ENCODE measurements at regions not wholly inside any gene's neighbourhood (a gene's known extent, or its start where the extent isn't known, plus 50 kb on each side); places are given as distances from the start of the nearest gene placed in this dataset.

DNA sequence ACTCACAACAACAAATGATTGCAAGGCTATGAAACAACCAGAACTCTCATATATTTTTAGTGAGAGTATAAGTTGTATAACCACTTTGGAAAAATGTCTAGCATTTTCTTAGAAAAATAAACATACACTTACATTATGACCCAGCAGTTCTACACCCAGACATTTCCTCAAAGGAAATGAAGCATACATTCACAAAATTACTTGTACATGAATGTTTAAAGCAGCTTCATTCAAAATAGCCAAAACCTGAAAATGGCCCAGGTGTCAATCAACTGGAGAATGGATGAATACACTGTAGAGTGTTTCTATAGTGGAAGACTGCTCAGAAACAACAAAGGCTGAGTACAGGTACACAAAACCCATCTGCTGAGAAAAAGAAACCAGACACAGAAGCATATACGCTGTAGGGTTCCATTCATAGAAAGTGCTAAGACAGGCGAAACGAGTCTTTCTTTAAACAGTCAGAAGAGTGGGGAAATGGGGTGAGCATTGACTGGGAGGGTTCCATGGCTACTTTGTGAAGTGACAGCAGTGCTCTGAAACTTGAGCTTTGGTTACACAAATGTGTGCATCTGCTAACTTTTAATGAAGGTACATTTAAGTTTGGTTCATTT is 799.0 kb downstream of the DCDC2C start:
- H3K27ac Mint-ChIP-seq: no peak overlapping the region
- DNase-seq: no peak
- TF ChIP-seq, protein P1, sequence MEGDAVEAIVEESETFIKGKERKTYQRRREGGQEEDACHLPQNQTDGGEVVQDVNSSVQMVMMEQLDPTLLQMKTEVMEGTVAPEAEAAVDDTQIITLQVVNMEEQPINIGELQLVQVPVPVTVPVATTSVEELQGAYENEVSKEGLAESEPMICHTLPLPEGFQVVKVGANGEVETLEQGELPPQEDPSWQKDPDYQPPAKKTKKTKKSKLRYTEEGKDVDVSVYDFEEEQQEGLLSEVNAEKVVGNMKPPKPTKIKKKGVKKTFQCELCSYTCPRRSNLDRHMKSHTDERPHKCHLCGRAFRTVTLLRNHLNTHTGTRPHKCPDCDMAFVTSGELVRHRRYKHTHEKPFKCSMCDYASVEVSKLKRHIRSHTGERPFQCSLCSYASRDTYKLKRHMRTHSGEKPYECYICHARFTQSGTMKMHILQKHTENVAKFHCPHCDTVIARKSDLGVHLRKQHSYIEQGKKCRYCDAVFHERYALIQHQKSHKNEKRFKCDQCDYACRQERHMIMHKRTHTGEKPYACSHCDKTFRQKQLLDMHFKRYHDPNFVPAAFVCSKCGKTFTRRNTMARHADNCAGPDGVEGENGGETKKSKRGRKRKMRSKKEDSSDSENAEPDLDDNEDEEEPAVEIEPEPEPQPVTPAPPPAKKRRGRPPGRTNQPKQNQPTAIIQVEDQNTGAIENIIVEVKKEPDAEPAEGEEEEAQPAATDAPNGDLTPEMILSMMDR (IDR thresholded peaks at IDR 0.05): no peak
- intact Hi-C loops (cut with micrococcal nuclease): no loop called here
- ChIA-PET CTCF (no interaction called here), POLR2A (no interaction called here)
- no peaks in the 10 kb centered on the region for H3K36me3 Mint-ChIP-seq (ENCODE audit: low read depth)
- no peak for ATAC-seq (ENCODE audit: low read depth)
- no peak overlapping the region for H3K4me3 Mint-ChIP-seq
- no peaks in the 10 kb centered on the region for H3K27me3 Mint-ChIP-seq
- peaks cover 3% of the 10 kb centered on the region for H3K9me3 Mint-ChIP-seq
- no peaks in the 10 kb centered on the region for H3K4me1 Mint-ChIP-seq

DNA sequence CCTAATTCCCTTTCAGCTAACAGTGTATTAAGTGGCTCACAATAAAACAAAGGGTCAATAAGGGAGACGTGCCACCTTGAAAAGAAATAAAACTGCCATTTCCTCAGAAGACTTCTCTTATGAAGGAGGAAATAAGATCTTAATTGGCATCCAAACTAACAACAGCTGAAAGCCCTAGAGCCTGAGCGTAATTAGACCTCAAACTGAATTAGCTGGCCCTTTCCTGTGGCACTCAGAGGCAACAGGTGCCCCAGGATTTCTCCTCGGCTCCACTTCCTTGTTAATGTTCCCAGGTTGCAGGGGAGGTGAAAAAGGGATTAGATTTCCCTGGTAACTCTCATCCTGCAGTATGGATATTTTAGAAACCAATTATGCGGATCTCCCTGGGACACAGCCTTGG is 804.3 kb downstream of the DCDC2C start:
- ChIA-PET CTCF (no interaction called here), POLR2A (no interaction called here)
- DNase-seq (no peak), ATAC-seq (ENCODE audit: low read depth) (no peak)
- intact Hi-C loops (cut with micrococcal nuclease): no loop called here
- Mint-ChIP-seq H3K9me3 (peaks cover 3% of the 10 kb centered on the region), H3K27ac (no peak overlapping the region), H3K27me3 (no peaks in the 10 kb centered on the region), H3K4me1 (no peaks in the 10 kb centered on the region), H3K4me3 (no peak overlapping the region), H3K36me3 (ENCODE audit: low read depth) (no peaks in the 10 kb centered on the region)
- TF ChIP-seq, protein P1 (IDR thresholded peaks at IDR 0.05): no peak

DNA sequence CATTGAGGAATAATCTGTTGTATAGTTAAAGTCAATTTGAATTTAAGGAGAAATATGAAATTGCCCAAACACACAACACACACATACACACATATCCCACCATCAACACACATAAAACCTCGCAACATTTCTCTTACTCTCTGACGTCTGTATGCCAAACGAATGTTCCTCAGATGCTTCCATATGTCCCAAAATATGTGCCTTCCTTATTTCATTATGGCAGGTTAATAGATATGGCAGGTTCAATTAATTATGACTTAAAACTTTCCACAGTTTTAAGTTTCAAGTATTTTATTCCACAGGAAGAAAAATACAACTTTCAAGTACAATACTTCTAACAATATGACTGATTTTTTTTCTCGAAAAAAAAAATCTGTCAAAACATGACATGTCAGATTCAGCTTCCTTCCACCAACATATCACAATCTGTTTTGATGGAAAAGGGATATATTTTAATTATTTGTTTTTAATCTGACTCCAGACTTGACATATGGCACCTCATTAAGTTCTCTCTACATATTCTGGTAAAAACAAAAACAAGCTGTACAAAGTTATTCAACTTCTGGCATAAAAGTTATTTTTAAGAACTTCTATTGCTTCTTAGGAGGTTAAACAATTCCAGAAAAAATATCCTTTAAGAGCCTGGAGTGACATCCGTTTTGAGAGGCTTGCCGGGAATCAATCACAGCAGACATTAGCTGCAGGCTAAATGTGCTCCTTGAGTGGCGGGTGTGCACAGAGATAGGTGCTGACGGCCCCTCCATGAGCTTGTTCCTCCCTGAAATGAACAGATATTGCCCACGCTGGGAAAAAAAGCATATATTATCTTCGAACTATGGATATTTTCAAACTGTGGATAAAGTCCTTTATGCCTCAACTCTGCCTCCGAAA is 812.7 kb downstream of the DCDC2C start:
- ChIA-PET POLR2A (no interaction called here), CTCF (no interaction called here)
- Mint-ChIP-seq H3K36me3 (ENCODE audit: low read depth) (no peaks in the 10 kb centered on the region), H3K9me3 (peaks cover 2% of the 10 kb centered on the region), H3K4me3 (no peak overlapping the region), H3K4me1 (no peaks in the 10 kb centered on the region), H3K27ac (no peak overlapping the region), H3K27me3 (no peaks in the 10 kb centered on the region)
- ATAC-seq (ENCODE audit: low read depth) (no peak), DNase-seq (no peak)
- TF ChIP-seq, protein P1 (IDR thresholded peaks at IDR 0.05): no peak
- intact Hi-C loops (cut with micrococcal nuclease): no loop called here

DNA sequence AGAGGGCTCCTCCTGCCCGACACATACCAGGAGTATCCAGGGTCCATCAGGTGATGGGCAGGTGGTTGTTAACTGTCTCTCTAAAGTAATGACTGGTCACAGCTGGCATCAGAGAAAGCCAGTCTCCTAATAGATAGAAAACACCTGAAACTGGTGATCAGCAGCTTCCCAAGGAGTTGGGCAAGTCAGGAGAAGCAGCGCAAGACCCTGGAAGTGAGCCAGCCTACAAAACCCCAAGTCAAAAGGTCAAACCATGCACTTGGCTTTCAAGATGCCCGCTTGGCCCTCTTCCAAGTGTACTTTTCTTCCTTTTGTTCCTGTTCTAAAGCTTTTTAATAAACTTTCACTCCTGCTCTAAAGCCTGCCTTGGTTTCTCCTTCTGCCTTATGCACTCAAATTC is 815.2 kb downstream of the DCDC2C start:
- intact Hi-C loops (cut with micrococcal nuclease): no loop called here
- H3K36me3 Mint-ChIP-seq (ENCODE audit: low read depth): no peaks in the 10 kb centered on the region
- ChIA-PET CTCF (no interaction called here), POLR2A (no interaction called here)
- DNase-seq: no peak
- no peak for ATAC-seq (ENCODE audit: low read depth)
- H3K27me3 Mint-ChIP-seq: no peaks in the 10 kb centered on the region
- no peaks in the 10 kb centered on the region for H3K4me1 Mint-ChIP-seq
- H3K9me3 Mint-ChIP-seq: peaks cover 2% of the 10 kb centered on the region
- TF ChIP-seq, protein P1 (IDR thresholded peaks at IDR 0.05): no peak
- no peak overlapping the region for H3K4me3 Mint-ChIP-seq
- H3K27ac Mint-ChIP-seq: no peak overlapping the region

DNA sequence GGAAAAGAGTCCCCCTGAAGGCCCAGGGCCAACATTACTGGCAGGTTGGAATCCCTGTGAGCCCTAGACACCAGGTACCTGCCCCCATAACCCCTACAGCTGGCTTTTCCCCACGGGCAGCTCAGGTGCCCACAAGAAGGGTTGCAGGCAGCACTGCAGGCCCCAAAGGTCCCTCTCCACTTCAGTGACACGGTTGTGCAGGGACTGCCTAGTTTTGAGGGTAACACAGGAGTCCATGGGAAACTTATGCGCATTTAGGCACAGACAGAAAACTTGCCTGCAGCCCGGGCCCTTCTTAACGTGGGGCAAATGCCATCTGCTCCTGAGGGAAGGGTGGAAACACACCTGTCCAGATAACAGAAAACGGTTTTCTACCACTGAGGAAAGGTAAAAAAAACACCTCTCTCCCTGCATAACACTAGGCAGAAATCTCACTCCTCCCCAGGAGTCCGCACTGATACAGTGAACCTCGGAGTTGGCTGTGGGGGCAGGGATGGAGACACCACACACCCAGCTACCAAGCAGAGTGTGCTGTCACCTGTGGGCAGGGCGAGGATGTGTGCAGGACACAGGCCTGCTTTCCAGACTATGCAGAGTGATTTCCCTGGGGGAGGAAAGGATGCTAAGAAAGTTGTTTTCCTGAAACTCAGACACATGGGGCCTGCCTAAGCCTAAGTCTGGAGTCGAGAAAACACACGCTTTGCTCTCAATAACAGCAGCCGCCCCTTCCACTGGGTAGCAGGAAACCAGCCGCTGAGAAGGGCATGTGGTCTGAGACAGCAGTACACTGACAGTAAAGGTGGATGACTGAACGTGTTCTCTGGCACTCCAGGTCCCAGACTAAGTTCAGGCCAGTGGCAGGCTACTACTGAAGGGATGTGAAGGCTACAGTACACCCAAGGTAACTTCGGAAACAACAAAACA is 819.4 kb downstream of the DCDC2C start:
- POLR2A ChIA-PET: no interaction called here
- intact Hi-C loops (cut with micrococcal nuclease): no loop called here
- CTCF ChIA-PET: no interaction called here
- H3K27ac Mint-ChIP-seq: no peak overlapping the region
- no peak for DNase-seq
- no peaks in the 10 kb centered on the region for H3K36me3 Mint-ChIP-seq (ENCODE audit: low read depth)
- TF ChIP-seq, protein P1 (IDR thresholded peaks at IDR 0.05): no peak
- H3K4me3 Mint-ChIP-seq: no peak overlapping the region
- no peak for ATAC-seq (ENCODE audit: low read depth)
- H3K4me1 Mint-ChIP-seq: no peaks in the 10 kb centered on the region
- H3K9me3 Mint-ChIP-seq: peaks cover 2% of the 10 kb centered on the region
- no peaks in the 10 kb centered on the region for H3K27me3 Mint-ChIP-seq

All from activated B cell treated with CpG ODN at 0.5 μM for 24 hours (primary cell).